GM19468 (cell line): ENCODE measurements at regions not wholly inside any gene's neighbourhood (a gene's known extent, or its start where the extent isn't known, plus 50 kb on each side); places are given as distances from the start of the nearest gene placed in this dataset.

ENCODE experiments used
- ATAC-seq: cut with Tn5 transposase; IDR thresholded peaks from one replicate; pipeline ENCODE4 v1.9.1; 2021; ENCODE audit warnings: mild to moderate bottlenecking, moderate library complexity, moderate number of reproducible peaks; ENCODE audit not compliant: unreplicated experiment; ENCODE audit errors: extremely low read depth

DNA sequence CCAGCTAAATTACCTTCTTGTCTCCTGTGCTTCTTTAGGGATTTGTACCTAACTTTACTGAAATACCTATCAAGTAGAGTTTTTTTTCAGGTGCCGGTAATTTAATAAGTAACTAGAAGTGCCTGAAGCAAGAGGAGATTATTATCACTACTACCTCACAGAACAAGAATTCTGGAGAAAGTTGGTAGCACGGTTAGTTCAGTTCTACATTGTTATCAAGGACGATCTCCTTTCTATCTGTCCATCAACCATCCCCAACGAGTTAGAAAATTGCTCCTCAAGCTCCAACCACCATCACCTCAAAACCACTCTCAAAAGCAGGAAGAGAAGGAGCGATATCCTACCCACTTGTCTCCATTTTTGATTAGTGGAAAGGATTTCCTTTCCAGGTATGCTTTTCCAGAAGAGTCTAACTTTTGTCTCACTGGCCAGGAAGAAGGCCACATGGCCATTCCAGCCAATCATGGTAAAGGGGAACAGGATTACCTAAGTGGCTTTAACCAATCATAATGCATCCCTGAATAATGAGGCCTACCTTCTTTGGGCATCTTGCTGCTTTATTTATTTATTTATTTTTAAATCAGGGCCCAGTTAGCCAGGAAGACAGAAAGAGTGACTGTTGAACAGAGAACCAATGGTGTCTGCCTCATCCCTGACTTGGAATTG lies 265.2 kb downstream of the SNX13 start:
- ATAC-seq = no peak

DNA sequence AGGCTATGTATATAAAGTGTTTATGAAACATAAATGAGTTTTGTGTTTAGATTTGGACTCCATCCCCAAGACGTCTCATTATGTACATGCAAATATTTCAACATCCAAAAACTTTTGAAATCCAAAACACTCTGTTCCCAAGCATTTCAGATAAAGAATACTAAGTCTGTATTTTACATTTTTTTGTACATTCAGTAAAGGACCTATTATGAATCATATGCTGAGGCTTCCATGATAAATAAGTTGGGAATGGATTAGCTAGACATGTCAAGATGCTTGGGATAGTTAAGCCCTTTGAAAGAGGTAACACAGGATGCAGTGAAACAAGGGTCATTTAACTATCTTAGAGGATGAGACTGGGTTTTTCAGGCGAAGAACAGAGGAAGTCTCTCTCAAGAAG lies 262.9 kb downstream of the SNX13 start:
- no peak for ATAC-seq

DNA sequence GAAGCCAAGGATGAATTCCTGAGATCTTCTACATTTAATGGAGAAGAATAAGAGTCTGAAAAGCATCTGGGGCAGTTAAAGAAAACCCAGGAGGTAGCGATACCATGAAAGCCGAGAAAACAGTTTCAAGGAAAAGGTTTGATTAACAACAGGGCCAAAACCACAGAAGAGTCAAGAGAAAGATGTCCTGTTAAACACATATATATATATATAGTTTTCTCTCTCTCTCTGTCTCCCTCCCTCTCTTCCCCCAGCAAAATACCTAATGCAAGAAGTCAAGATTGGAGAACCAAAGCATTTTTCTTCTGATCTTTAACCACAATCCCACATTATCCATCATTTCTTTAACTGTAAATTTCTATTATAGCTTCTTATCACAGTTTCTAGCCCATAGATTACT lies 261.4 kb downstream of the SNX13 start:
- ATAC-seq = no peak

DNA sequence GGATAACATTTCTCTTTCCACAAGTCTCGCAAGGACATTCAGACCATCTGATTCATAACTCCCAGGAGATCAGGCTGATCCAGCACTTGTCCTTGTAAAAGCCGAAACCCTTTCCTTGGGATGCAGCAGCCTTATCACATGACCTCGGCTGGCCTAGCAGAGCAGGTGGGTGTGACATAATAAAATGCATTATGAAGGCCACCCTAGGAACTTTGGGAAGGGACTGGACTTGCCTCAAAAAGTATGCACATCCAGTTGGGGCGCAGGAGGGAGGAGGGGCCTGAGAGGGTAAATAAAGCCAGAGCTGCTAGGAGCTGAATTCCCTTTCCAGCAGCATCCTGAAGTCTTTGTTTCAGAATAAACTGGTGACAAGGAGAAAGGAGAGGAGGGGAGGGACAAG lies 260.8 kb downstream of the SNX13 start:
- no peak for ATAC-seq

DNA sequence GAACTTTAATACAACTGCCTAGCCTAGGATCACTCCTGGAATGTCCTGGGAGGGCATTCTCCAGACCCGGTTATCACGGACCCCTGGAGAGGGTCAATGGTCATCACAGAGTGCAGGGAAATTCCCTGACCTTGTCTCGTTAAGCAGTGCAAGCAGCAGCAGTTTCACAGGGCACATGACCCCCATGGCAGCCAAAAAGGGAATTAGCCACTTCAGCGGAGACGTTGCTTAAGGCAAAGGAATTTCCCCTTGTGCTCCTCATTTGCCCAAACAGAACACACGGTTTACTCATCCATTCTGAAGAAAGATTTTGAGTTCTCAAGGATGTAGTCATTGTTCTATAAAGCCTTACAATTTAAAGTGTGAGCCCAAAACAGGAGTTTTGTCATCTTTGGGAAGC lies 260.3 kb downstream of the SNX13 start:
- no peak for ATAC-seq

DNA sequence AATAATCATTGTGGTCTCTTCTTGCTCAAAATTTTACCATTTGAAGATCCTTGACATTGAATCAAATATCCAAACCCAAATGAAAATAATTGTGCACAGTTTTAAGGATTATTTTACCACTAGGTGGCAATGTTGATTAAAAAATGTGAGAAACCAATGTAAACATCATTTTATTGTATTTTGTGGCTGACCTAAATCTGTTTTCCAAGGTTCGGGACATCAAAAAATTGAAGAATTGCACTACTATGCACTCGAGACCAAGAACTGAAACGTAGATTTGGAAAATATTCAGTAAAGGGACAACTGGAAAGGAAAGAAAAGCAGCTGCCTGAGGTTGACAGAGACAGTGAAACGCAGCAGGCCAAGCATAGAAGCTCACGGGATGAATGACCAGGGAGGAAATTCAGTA lies 259.3 kb downstream of the SNX13 start:
- ATAC-seq = no peak

DNA sequence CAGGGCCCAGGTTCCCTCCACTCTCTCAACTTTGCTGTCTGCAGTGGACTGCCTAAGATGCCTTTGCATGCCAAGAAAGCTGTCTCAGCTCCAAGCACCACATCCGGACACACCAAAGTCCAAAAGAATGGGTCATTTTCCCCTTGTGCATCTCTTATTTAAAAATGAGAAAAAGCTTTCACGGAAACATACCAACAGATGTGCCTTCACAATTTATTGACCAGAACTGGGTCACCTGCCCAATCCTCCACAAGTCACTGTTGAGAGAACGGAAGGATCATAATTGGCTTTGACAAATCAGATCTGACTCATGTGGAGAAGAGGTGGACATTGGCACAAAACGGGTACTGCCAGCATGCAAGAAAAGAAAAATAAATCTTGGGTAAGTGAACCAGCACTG lies 258.3 kb downstream of the SNX13 start:
- ATAC-seq = no peak

DNA sequence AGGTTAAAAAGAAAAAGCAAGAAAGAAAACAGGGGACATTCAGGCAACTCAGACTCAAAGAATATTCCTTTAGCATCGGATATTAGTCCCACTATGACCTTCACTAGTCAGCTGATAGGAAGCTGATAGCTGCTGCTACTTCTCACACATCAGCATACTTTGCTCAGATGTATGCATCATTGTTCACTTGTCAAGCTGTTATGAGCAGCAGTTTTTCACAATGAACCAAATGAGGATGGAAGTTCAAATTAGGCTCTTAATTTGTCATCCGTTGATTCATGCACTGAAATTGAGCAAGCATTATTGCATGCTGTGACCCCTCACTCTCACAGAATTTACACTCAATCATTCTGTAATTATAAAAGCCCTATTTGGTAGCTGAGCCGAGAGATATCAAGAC lies 257.7 kb downstream of the SNX13 start:
- ATAC-seq = no peak

DNA sequence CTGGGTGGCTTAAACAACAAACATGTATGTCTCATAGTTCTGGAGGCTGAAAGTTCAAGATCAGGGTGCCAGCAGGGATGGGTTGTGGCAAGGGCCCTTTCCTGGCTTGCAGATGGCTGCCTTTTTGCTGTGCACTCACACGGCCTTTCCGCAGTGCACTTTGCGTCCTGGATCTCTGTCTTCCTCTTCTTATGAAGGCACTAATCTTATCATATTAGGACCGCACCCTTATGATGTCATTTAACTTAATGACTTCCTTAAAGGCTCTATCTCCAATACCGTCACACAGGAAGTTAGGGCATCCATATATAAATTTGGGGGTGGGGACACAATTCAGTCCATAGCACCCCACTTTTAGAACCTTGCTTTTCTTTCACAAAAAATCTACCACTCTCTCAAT lies 255.2 kb downstream of the SNX13 start:
- ATAC-seq = no peak

DNA sequence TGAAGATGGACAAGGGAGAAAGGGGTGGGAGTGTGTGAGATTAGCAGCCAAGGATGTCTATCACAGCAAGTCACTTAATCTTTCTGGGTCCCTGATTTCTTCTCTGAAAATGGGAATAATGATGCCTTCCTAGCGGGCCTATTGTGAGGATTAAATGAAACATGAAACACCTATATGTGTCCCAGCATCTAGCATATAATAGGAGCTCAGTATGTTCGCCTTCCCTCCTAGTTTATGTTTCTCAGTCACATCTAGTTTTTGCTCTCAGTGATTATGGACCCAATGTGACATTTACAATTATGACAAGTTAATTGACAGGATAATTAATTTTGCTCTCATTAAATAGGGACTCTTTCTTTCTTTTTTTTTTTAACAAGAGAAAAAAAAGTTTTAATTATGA lies 252.9 kb downstream of the SNX13 start:
- no peak for ATAC-seq

DNA sequence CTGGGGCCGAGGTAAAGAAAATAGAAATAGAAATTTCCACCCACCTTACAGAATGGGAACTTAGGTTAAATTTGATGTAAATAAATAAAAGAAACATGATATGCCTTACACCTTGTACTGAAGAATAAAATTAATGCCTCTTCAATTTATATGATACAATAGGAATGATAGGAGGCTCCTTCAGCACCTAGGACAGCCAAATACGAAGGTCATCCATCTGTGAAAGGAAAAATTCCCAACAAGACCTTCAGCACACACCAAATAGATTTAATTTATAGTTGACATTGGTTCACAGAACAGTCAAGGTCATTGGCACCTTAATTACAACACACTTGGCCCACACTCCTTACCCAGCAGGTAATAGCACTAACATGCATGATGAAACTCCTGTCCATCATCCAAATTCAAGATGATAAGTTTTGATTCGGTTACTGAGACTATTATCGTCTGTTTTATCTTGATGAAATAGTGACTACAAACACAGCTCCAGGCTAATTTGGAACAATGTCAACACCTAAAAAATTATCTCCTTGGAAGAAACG lies 250.9 kb downstream of the SNX13 start:
- no peak for ATAC-seq

DNA sequence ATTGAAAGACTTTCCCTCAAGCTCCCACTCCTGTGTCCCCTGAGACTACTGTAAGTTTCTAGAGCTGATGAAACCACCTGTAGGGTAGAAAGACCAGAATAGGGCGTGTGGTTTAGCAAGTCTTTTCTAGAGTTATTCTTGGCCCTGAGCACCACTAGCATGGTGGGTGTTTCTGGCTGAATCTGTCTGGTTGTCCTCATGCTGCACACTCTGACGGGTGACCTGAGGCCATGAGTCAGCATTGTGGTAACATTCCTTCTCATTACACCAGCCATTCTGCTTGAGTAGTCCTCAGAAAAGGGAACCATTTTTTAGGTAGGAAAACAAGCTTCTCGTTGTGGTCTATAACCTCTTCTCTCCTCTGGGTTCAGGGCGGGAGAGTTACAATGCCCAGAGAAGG lies 250.3 kb downstream of the SNX13 start:
- no peak for ATAC-seq

DNA sequence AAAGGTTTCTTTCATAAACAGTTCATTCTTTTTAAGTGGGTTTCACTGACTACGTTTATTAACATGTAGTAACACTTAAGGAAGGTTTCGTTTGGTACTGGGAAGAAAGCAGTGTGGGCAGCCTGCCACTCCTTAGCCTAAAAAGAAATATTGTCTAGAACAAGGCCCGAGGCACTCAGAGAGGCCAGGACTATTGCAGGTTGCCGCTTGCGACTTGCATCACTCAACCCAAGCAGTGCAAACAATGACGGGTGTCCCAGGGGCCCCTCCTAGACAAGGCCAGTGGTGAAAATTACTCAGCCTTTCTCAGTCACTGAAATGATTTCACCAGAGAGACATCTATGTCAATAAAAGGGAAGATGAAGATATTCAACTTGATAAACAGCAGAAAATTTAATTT lies 243.9 kb downstream of the SNX13 start:
- no peak for ATAC-seq

DNA sequence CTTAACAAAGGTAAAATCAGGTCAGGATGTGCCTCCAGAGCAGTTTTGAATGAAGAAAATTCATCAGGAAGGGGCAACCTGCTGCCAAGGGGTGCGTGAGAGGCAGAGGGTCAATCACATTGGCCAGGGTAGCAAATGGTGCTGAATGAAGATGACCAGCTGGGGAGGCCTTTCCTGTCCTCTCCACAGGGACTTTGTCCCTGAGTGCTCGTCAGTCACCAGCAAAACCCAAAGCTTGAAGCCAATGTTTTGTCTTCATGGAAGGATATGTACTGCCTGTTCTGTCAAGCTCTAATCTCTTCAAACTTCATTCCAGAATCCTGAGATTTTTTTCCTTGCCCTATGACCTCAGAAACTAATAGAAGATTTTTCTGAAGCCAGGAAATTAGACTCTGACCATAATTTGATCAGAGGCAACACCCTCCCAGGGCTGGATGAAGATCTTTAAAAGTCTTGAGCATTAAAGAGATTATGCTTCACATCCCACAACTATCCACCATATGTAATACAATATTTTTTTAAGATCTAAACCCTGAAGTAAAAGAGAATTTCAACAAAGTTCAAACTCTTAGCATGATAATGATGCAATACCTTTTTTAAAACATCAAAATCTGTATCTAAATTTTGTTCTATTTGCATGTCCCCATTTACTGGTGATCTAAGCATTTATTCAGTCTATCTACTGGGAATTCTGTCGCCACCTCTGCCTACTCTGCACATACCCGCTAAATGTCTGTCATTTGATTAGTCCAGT lies 243.0 kb downstream of the SNX13 start:
- no peak for ATAC-seq

DNA sequence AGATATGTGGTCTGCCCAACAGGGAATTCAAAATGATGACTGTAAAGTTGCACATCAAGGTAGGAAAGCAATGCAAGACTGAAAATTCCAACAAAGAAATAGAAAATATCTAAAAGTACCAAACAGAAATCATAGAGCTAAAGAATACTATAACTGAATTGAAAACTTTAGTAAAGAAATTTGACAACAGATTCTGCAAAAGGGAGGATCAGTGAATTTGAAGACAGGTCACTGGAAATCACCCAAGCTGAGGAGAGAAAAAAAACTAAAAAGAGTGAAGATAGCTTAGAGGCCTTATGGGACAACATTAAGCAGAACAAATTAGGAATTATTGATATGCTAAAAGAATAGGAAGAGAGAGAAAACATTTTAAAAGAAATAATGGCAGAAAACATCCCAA lies 240.6 kb downstream of the SNX13 start:
- no peak for ATAC-seq

DNA sequence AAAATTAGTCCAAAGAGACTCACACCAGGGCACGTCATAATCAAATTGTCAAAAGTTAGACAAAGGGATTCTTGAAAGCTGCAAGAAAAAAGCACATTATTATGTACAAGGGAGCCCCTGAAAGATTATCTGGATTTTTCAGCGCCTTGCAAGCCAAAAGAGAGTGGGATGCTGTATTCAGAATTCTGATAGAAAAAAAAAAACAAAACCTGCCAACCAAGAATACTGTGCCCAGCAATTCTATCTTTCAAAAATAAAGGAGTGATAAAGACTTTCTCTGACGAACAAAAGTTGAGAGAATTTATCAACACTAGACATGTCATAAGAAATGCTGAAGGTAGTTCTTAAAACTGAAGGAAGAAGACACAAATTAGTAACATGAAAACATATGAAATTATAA lies 240.2 kb downstream of the SNX13 start:
- no peak for ATAC-seq

DNA sequence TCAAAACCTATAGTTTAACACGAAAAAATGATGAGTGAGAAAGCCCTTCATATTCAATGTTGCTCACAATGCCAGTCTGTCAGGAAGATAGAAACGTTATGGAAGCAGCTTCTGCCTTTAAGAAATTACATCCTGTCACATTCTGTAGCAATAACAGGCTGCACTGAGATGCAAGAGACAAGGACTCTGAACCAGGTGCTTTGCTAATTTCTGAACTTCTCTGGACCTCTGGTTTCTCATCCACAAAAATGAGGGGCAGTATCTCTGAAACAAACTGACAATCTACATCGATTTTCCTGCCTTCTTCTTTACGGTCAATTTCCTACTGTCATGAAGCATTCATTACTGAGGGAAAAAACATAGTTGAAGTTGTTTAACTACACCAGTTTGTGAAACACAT lies 234.0 kb downstream of the SNX13 start:
- no peak for ATAC-seq

DNA sequence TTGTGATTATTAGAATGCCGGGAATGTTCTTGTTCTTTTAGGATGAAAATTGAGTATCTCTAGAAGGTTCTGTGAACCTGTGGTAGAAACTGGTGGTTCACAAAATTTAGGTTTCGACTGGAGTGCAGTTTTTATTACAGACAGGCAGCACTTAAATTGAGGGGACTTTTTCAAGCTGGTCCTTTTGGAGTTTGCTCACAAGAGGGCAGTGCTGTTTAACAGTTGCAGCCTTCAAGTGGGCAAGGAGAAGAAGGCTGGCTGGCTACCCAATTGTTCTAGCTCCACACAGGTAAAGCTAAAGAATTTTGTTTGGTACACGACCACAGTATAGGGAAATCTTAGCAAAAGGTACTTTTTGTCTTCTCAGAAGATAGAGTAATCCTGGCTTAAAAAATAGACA lies 233.6 kb downstream of the SNX13 start:
- no peak for ATAC-seq

DNA sequence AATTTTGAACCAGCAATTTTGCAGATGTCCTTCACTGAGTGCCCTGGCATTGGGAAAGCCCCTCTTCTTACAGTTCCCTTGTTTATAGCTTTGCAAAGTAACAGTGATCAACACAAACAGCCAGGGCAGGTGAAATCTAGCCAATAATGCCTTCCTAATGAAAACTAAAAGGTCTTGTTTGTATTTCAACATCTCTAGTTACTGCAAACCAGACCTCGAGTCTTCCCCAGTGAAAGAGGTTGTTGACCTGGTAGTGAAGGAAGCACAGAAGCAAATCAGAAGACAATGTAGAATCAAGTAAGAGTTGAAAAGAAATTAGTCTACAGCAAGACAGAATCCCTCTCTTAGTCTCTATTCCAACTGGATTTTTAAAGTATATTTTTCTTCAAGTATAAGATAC lies 231.2 kb downstream of the SNX13 start:
- no peak for ATAC-seq

DNA sequence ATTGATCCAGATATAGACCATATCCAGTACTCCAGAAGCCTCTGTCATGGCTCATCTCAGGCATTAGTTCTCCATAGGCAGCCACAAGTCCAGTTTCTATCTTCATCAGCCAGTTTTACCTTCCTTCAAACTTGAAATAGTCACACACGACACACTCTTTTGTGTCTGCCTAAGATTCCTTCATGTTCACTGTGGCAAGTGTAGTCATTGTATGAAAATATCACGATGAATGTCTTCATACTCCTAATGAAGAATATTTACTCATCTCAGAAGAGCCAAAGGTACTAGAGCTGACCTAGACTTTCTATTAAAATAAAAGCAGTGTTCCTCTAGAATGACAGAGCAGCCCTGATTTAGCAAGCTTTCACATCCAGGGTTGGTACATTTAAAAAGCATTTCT lies 230.7 kb downstream of the SNX13 start:
- no peak for ATAC-seq

DNA sequence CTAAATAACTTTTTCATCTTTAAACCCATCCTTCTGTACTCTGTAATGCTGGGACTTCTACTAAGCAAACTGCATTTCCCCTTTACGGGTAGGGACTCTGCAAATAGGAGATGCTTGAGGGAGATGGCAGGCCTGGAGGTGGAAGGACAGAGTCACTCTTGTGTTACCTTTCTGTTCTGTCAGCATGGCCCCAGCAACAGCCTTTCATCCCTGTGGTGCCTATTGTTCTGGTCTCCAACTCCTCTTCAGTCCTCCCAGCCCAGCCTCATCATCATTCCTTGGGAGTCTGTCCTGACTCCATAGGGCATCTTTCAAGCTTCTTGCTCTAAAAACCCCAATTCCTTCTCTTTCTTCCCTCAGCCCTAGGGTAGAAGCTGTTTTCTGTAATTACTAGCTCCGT lies 230.0 kb downstream of the SNX13 start:
- ATAC-seq = no peak

DNA sequence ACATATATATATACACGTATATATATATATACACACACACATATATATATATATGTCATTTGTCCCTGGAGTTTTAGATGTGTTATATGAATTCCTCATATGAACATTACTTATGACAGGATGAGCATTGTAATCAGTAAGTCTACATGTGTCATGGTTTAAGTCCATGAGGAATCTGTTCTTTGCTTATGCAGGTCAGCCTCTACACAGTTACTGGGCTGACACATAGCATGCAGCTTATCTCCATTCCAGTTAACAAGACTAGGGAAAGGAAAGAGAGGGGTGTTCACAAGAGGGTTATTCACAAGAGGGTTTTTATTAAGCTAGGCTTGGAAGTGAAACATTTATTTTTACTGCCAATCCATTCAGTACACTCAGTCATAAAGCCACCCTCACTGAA lies 226.7 kb downstream of the SNX13 start:
- ATAC-seq = no peak
